ENCODE measurements at regions not wholly inside any gene's neighbourhood (a gene's known extent, or its start where the extent isn't known, plus 50 kb on each side); places are given as distances from the start of the nearest gene placed in this dataset.

DNA sequence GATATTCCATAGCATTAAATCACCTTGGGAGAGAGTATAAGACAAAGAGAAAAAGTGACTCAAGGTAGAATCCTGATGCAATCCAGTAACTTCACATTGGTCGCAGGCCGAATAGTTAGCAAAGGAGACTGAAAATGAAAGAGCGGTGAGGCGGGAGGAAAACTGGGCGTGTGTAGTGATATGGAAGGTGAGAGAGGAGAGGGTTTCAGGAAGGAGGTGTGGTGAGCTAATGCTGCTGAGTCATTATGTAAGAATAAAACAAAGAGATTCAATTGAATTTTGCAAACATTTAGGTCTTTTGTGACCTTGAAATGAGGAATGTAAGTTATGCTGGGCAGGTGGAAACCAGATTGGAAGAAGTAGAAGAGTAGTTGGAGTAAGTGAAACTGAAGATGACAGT is 235.3 kb downstream of the C3orf38 start:
- TF ChIP-seq, protein P1, sequence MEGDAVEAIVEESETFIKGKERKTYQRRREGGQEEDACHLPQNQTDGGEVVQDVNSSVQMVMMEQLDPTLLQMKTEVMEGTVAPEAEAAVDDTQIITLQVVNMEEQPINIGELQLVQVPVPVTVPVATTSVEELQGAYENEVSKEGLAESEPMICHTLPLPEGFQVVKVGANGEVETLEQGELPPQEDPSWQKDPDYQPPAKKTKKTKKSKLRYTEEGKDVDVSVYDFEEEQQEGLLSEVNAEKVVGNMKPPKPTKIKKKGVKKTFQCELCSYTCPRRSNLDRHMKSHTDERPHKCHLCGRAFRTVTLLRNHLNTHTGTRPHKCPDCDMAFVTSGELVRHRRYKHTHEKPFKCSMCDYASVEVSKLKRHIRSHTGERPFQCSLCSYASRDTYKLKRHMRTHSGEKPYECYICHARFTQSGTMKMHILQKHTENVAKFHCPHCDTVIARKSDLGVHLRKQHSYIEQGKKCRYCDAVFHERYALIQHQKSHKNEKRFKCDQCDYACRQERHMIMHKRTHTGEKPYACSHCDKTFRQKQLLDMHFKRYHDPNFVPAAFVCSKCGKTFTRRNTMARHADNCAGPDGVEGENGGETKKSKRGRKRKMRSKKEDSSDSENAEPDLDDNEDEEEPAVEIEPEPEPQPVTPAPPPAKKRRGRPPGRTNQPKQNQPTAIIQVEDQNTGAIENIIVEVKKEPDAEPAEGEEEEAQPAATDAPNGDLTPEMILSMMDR (IDR thresholded peaks at IDR 0.05; ENCODE audit: insufficient read depth, low read length), result no peak
- no peak for TF ChIP-seq REST (IDR thresholded peaks at IDR 0.05; ENCODE audit: insufficient replicate concordance, low read depth)
